ENCODE measurements at regions not wholly inside any gene's neighbourhood (a gene's known extent, or its start where the extent isn't known, plus 50 kb on each side); places are given as distances from the start of the nearest gene placed in this dataset.

- H3K27me3 ChIP-seq: no peaks in the 10 kb centered on the region
- no peaks in the 10 kb centered on the region for H3K9me3 ChIP-seq
- no peak overlapping the region for H3K4me3 ChIP-seq (ENCODE audit: low read depth in 1 of 2, low read length in 1 of 2)
- H3K27ac ChIP-seq: no peak overlapping the region
- no peaks in the 10 kb centered on the region for H3K36me3 ChIP-seq
- TF ChIP-seq, protein P1, sequence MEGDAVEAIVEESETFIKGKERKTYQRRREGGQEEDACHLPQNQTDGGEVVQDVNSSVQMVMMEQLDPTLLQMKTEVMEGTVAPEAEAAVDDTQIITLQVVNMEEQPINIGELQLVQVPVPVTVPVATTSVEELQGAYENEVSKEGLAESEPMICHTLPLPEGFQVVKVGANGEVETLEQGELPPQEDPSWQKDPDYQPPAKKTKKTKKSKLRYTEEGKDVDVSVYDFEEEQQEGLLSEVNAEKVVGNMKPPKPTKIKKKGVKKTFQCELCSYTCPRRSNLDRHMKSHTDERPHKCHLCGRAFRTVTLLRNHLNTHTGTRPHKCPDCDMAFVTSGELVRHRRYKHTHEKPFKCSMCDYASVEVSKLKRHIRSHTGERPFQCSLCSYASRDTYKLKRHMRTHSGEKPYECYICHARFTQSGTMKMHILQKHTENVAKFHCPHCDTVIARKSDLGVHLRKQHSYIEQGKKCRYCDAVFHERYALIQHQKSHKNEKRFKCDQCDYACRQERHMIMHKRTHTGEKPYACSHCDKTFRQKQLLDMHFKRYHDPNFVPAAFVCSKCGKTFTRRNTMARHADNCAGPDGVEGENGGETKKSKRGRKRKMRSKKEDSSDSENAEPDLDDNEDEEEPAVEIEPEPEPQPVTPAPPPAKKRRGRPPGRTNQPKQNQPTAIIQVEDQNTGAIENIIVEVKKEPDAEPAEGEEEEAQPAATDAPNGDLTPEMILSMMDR (IDR thresholded peaks at IDR 0.05): no peak
- H3K4me1 ChIP-seq (ENCODE audit: control insufficient read depth in 1 of 2, insufficient read depth in 1 of 2, low read depth in 1 of 2, low read length in 1 of 2): no peaks in the 10 kb centered on the region
Observed at GRCh38 chr3:30277494-30277893, 328.9 kb upstream of the TGFBR2 start.

DNA sequence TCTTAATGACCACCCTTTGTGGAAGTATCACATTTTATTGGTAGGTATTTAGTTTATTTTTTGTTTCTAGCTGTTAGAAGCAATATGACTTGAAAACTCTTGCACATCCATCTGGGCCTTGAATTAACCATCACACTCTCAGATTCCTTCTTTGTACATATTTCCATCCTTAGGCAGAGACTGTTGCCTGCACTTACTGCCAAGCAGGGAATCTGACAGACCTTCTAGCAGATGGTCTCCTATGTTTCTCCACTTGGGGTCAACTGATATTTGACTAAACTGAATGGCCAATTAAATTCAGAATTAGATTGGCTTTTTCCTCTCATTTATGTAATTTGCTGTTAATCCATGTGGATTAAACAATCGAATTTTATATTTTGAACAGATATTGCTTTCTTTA lies 324.9 kb upstream of the TGFBR2 start:
- TF ChIP-seq, protein P1 (IDR thresholded peaks at IDR 0.05): no peak
- no peak overlapping the region for H3K27ac ChIP-seq
- no peaks in the 10 kb centered on the region for H3K9me3 ChIP-seq
- H3K4me3 ChIP-seq (ENCODE audit: low read depth in 1 of 2, low read length in 1 of 2): no peak overlapping the region
- no peaks in the 10 kb centered on the region for H3K27me3 ChIP-seq
- peaks cover 0 to 3% of the 10 kb centered on the region in 2 experiments for H3K4me1 ChIP-seq (ENCODE audit: control insufficient read depth in 1 of 2, insufficient read depth in 1 of 2, low read depth in 1 of 2, low read length in 1 of 2)
- H3K36me3 ChIP-seq: no peaks in the 10 kb centered on the region

GRCh38 chr3:30282154-30282696 lies 324.2 kb upstream of the TGFBR2 start:
- Histone ChIP-seq H3K36me3 (no peaks in the 10 kb centered on the region), H3K27me3 (no peaks in the 10 kb centered on the region), H3K27ac (no peak overlapping the region), H3K4me3 (ENCODE audit: low read depth in 1 of 2, low read length in 1 of 2) (no peak overlapping the region), H3K4me1 (ENCODE audit: control insufficient read depth in 1 of 2, insufficient read depth in 1 of 2, low read depth in 1 of 2, low read length in 1 of 2) (peaks cover 0 to 3% of the 10 kb centered on the region in 2 experiments), H3K9me3 (no peaks in the 10 kb centered on the region)
- TF ChIP-seq, protein P1 (IDR thresholded peaks at IDR 0.05): no peak

DNA sequence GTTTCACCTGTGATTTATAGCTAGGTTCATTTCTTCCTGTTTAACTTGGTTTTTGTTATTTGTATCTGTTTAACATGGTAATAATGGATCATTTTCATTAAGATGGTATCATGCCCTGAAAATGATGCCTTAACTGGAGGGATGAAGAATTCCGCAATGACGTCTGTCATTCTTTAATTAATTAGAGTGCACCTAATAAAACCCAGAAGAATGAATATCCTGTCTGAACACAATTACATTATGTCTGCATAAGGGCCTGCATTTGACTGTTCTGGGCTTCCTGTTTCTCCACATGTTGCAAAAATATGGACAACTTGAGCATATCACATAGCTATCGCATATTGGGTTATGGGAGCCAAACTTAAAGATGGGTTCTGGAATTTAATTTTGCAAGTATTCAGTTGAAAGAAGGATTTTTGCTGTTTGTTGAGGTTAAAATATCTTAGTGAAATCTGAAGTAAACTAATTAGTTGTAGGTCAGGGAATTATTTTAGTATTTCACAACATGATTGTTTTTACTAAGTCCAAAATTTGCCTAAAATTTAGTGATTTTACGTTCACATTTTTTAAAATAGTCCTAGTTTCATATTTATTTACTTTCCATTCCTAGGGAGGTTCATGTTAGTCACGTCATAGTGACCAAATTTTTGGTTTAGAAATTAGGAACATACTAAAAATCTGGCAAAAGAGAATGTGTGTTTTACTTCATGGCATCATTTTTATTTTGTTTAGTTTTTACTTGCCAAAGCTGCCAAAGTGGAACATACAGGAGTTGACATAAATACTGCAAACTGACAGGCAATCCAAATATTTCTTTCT lies 321.0 kb upstream of the TGFBR2 start:
- Histone ChIP-seq H3K4me1 (ENCODE audit: control insufficient read depth in 1 of 2, insufficient read depth in 1 of 2, low read depth in 1 of 2, low read length in 1 of 2) (peaks cover 16 to 22% of the 10 kb centered on the region in 2 experiments), H3K9me3 (no peaks in the 10 kb centered on the region), H3K27me3 (no peaks in the 10 kb centered on the region), H3K4me3 (ENCODE audit: low read depth in 1 of 2, low read length in 1 of 2) (no peak overlapping the region), H3K36me3 (no peaks in the 10 kb centered on the region), H3K27ac (no peak overlapping the region)
- TF ChIP-seq, protein P1 (IDR thresholded peaks at IDR 0.05): no peak

DNA sequence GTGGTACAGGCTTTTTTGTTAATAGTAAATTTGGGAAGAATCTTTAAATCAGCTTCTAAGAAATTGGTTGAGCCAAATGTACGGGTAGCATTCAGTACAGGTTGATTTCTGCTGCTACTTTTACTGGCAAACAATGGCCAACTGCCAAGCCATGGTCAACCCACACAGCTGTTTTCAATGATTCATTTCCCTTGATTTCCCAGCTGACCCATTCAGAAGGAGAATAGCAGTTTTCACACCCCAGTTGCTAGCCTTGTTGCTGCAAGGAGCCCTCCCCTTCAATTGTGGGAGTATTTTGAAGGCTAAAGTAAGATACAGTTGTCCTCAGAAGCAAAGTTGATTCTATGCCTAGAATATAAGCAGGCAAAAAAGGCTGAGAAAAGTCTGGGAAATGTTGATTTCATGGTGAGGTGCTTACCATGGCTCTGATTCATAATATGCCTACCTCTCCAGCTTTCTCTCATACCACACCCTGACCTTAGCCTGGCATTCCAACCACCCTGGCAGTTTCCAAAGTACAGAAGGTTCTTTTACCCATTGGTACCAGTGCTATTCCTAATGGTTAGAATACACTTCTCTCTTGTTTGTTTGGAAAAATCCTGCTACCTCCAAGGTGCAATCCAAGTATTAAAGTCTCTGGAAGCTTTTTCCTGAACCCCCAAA lies 320.3 kb upstream of the TGFBR2 start:
- no peaks in the 10 kb centered on the region for H3K9me3 ChIP-seq
- H3K4me3 ChIP-seq (ENCODE audit: low read depth in 1 of 2, low read length in 1 of 2): no peak overlapping the region
- peaks cover 16 to 29% of the 10 kb centered on the region in 2 experiments for H3K4me1 ChIP-seq (ENCODE audit: control insufficient read depth in 1 of 2, insufficient read depth in 1 of 2, low read depth in 1 of 2, low read length in 1 of 2)
- no peak overlapping the region for H3K27ac ChIP-seq
- TF ChIP-seq, protein P1 (IDR thresholded peaks at IDR 0.05): no peak
- no peaks in the 10 kb centered on the region for H3K27me3 ChIP-seq
- H3K36me3 ChIP-seq: no peaks in the 10 kb centered on the region
